GM21360 (cell line): ENCODE measurements at regions not wholly inside any gene's neighbourhood (a gene's known extent, or its start where the extent isn't known, plus 50 kb on each side); places are given as distances from the start of the nearest gene placed in this dataset.

ENCODE experiments used
- ATAC-seq: cut with Tn5 transposase; IDR thresholded peaks from one replicate; pipeline ENCODE4 v1.9.1; 2021; ENCODE audit warnings: mild to moderate bottlenecking, moderate library complexity; ENCODE audit not compliant: unreplicated experiment

- ATAC-seq = no peak
These were observed 2792.1 kb downstream of the PCDH9 start for GRCh38 chr13:64438084-64438483.

GRCh38 chr13:64429691-64430090 is 2800.4 kb downstream of the PCDH9 start:
- ATAC-seq = no peak

- ATAC-seq = no peak
These were observed 2801.9 kb downstream of the PCDH9 start for GRCh38 chr13:64428196-64428595.

- no peak for ATAC-seq
These were observed 2806.7 kb downstream of the PCDH9 start for GRCh38 chr13:64423467-64423866.

GRCh38 chr13:64420181-64420580 is 2810.0 kb downstream of the PCDH9 start:
- ATAC-seq = no peak

GRCh38 chr13:64417581-64417980 is 2812.6 kb downstream of the PCDH9 start:
- no peak for ATAC-seq

- ATAC-seq = no peak
These were observed 2815.8 kb downstream of the PCDH9 start for GRCh38 chr13:64414381-64414780.

- no peak for ATAC-seq
These were observed 2816.6 kb downstream of the PCDH9 start for GRCh38 chr13:64413529-64413928.

GRCh38 chr13:64410276-64411053 is 2819.7 kb downstream of the PCDH9 start:
- no peak for ATAC-seq

GRCh38 chr13:64397701-64398100 is 2832.4 kb downstream of the PCDH9 start:
- ATAC-seq = no peak

- no peak for ATAC-seq
These were observed 2852.5 kb downstream of the PCDH9 start for GRCh38 chr13:64377606-64378005.

- no peak for ATAC-seq
These were observed 2858.7 kb downstream of the PCDH9 start for GRCh38 chr13:64371461-64371860.

GRCh38 chr13:64371045-64371444 is 2859.1 kb downstream of the PCDH9 start:
- no peak for ATAC-seq

GRCh38 chr13:64369121-64369520 is 2861.0 kb downstream of the PCDH9 start:
- no peak for ATAC-seq

- ATAC-seq = no peak
These were observed 2867.6 kb downstream of the PCDH9 start for GRCh38 chr13:64362564-64362963.

GRCh38 chr13:64347664-64348063 is 2882.5 kb downstream of the PCDH9 start:
- ATAC-seq = no peak

GRCh38 chr13:64339373-64340063 is 2890.6 kb downstream of the PCDH9 start:
- no peak for ATAC-seq

GRCh38 chr13:64338671-64339070 is 2891.5 kb downstream of the PCDH9 start:
- ATAC-seq = no peak

- ATAC-seq = no peak
These were observed 2896.2 kb downstream of the PCDH9 start for GRCh38 chr13:64333888-64334287.

GRCh38 chr13:64332048-64332447 is 2898.1 kb downstream of the PCDH9 start:
- no peak for ATAC-seq

GRCh38 chr13:64327505-64328194 is 2902.5 kb downstream of the PCDH9 start:
- ATAC-seq = no peak

- ATAC-seq = no peak
These were observed 2898.7 kb upstream of the PCDH20 start for GRCh38 chr13:64314331-64314730.
